ENCODE measurements at regions not wholly inside any gene's neighbourhood (a gene's known extent, or its start where the extent isn't known, plus 50 kb on each side); places are given as distances from the start of the nearest gene placed in this dataset.
A peak's percentile ranks its signal among the peaks of the same experiment; 100 is the strongest.

DNA sequence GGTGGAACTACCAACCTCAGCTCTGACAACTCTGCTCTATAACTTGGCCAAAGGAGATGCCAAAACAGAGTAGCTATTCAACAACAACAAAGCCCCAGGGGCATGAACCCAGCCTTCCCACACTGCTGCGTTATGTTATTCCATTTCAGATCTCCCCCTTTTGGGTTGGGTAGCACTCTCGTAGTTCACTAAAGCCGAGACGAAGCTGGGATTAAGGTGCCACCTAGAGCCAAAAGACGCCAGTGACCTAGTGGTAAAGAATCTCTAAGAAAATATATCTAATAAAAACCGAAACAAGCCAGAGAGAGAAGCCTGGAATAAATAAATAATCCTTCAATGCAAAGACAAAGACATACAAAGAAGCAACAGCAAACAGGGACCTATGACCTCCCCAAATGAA, 217.3 kb downstream of the HERPUD2 start:
- no peak for DNase-seq (ENCODE audit: low read depth)
- in situ Hi-C loops (cut with HindIII; ENCODE audit: low pct_unique_long_range_greater_than_20kb, low sequenced_read_pairs) = no loop called here

DNA sequence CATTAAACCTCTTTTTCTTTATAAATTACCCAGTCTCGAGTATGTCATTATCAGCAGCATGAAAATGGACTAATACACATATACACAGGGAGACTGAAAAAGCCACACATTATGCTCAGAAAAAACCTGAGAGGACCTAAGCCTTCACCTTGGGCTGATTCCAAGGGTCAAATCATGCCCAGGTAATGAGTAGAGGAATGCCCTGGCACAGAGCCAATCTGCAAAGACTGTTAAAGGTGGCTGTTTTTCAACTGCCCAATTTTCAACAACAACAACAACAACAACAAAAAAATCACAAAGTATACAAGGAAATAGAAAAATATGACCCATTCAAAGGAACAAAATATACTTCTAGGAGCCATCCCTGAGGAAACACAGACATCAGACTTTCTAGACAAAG, 220.2 kb upstream of the TBX20 start:
- in situ Hi-C loops (cut with HindIII; ENCODE audit: low pct_unique_long_range_greater_than_20kb, low sequenced_read_pairs) = no loop called here
- no peak for DNase-seq (ENCODE audit: low read depth)

DNA sequence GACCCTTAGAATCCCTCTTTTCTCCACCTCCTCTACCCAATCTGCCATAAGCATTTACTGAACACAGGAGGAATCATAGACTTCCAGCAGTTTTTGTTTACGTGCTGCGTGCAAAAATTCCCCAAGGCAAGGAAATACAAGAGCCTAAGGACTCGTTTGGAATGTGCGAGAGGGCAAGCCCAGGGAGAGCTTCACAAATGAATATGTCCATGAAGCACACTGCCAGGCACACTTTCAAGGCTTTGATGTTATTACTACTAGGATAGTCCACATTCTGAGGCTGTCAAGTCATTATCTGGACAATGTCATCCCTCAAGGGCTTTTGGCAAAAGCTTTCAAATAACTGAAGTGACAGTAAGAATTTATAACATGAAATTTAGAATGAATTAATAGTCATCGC, 214.7 kb upstream of the TBX20 start:
- DNase-seq (ENCODE audit: low read depth) = no peak
- in situ Hi-C loops (cut with HindIII; ENCODE audit: low pct_unique_long_range_greater_than_20kb, low sequenced_read_pairs) = no loop called here

DNA sequence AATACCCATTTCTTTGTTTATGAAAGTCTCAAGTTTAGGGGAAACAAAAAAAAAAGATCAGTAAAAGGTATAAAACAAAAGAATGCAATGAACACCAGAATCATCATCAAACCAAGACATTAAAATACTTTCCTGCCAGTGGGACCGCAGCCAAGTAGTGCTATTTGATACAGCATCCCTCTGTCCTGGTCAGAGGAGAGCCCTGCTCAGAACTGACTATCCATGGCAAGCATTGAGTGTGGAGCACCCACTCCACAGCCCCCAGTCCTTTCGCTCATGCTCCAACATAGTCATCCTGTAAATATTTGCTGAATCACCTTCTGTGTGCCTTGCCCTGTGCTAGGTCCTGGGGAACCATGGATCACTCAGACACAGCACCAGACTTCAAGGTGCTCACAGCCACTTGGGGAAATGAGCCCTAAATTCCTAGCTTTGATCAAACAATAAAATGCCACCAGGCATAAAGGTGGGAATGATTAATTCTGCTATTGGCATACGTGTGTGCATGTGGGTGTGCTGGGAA, 213.6 kb upstream of the TBX20 start:
- in situ Hi-C loops (cut with HindIII; ENCODE audit: low pct_unique_long_range_greater_than_20kb, low sequenced_read_pairs) = no loop called here
- DNase-seq (ENCODE audit: low read depth) = no peak

DNA sequence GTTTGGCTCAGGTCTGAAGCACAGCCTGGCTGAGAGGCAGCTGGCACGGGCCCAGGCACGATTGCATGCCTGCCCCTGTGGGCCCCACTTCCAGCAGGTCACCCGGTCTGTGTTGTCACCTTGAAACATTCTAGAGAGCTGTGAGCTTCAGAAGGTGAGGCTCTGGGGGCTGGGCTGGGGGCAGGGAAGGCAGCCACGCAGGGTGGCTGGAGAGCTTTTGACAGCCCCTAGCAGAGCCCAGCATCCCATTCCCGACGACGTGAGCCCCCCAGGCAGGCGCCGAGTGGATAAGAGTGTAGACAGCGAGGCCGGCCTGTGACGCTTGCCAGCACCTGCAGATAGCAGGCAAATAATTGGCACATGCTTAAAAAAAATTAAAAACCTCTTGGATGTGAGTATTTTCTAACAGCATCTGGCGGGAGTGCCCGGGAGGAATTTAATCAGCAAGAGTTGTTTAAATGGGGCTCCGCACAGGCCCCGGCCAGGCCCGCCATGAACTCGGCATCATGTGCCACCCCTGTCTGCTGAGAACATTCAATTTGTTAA, 212.0 kb upstream of the TBX20 start:
- in situ Hi-C loops (cut with HindIII; ENCODE audit: low pct_unique_long_range_greater_than_20kb, low sequenced_read_pairs) = no loop called here
- DNase-seq (ENCODE audit: low read depth) = no peak

DNA sequence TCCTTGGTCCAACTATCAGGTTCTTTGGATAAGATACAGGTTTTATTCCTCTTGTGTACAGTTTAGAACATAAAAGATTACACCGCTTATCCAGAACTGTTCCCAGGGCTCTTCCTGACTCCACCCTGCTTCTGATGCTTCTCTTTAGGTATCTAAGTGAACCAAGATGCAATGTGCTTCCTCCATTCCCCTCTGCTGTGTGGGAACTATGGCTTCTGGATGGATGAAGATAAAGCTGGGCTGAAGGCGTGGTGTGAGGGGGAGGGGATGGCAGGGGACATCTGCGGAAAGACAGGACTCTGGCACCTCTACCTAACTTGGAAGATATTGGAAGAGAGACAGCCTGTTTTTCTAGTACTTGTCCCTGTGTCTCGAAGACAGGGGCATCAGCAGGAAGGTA, 209.9 kb upstream of the TBX20 start:
- in situ Hi-C loops (cut with HindIII; ENCODE audit: low pct_unique_long_range_greater_than_20kb, low sequenced_read_pairs) = no loop called here
- no peak for DNase-seq (ENCODE audit: low read depth)

DNA sequence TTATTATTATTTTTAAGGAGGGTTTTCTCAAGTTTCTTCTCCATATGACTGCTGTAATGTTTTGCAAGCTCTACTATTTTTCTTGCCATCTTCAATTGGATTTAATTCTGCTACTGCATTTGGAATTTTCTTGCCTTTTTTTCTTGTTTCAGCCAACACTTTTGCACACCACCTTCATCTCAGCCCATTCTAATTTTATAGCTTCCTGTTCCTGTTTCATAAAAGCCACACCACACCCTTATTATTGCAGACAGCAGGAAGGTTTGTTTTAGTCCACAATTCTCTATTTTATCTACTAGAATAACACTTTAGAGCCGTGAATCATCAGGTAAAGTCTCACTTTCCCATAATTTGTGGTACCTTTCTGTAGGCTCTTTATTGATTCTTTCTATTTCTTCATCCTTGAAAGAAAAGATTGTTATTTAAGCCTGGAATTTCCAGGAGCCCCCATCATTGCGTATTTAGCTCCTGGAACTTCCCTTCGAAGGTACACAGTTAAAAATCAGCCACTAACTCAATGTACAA, 209.3 kb upstream of the TBX20 start:
- in situ Hi-C loops (cut with HindIII; ENCODE audit: low pct_unique_long_range_greater_than_20kb, low sequenced_read_pairs) = no loop called here

DNA sequence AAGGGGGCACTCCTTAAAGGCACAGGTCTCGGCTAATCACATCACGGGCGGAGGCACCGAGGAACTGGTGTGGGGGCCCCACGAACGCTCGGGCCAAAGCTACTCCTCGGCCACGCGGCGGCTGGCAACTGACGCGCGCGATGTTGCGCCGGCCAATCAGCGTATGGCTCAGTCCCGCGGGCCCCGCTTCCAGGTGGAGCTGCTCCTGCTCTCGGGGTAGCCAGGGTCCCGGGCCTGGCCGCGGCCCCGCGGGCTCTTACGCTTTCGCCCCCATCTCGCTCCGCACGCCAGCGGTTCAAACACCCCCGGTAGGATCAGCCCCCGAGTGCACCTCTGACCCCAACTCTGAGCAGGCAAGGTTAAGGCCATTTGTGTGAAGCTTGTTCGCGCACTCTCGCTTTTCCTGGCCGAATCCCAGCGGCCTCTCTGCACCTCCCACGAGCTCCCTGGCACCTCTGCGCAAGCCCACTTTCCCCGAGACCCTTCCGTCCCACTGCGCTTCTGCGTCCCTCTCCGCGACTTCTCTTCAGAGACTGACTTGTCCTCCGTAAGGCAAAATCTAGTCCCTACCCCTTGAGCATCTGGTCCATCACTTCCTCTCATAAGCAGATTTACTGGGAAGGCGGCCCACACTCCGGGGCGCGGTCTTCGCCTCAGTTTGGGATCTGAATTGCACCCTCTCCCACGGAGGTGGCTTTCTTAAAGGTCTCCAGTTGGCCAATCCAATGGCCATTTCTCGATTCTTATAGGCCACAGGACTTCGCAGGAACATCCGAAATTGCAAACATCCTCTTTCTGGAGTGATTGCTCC, 200.9 kb upstream of the TBX20 start:
- in situ Hi-C loops (cut with HindIII; ENCODE audit: low pct_unique_long_range_greater_than_20kb, low sequenced_read_pairs) = no loop called here
- DNase-seq (ENCODE audit: low read depth) = no peak

More for the DNA sequence above, 209.3 kb upstream of the TBX20 start:
- DNase-seq (ENCODE audit: low read depth) = no peak

DNA sequence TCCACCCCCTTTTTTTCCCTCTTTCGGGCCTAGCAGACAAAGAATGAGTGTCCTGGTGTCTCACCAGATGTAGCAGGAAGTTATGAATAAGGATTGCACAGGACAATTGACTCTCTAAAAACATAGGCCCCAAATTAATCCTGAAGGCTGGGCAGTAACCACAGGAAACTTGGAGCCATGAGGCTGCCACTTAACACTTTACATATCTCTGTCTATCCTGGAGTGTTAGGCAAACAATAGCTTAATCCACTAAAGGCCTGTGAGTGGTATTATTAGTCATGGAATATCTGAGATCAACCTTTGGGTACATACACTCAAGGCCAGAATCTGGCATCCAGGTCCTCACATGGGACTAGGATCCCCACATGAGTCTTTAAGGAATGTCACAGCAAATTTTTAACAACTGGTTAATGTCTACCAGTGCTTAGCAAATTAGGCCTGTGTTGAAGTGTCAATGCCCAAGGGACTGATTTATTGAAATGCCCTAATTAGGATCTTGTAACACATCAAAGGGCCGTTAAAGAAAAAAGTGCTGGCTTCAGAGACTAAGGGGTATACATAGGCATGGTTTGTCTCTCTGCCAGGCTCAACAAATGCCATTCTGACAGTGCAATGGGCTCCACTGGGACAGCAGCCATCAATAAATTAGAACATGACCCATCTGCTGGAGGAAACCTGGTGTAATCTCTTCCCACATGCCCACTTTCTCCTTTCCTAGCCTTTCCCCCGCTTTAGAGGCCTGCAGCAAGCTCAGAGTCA, 196.7 kb upstream of the TBX20 start:
- in situ Hi-C loops (cut with HindIII; ENCODE audit: low pct_unique_long_range_greater_than_20kb, low sequenced_read_pairs) = no loop called here
- DNase-seq (ENCODE audit: low read depth) = no peak

DNA sequence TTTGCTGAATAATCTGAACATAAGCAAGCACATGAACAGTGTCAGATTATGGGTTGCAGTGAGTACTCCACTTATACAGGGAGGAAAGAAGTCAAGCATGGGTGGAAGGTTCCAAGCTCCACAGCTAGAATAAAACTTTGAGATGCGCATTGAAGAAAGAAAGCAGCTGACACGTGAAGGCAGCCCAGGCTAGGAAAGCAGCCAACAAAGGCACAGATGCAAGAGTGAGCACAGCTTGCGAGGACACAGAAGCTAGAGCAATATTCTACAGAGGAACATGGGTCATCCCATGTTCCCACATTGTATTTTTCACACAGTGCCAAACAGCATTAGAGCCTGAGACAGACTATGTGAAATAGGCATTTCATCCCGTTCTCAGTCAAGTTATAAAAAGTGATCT, 194.6 kb upstream of the TBX20 start:
- DNase-seq (ENCODE audit: low read depth) = no peak
- in situ Hi-C loops (cut with HindIII; ENCODE audit: low pct_unique_long_range_greater_than_20kb, low sequenced_read_pairs) = no loop called here

DNA sequence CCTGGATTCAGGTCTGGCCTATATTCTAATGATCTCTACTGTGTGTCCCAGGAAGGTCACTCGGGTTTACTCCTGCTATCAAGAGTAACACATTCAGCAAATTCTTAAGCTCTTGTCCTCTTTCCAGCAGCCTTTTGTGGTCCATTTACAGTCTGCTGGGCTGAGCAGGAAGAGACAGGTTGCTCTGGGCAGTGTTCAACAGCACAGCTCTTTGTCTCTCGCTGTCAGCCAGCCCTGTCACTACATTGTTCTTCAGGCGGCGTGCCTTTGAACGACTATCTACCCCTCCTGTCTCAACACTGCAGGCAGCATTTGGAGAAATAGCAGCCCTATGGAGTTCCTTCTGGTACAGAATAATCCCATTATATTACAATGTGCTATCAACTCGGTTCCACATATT, 192.2 kb upstream of the TBX20 start:
- in situ Hi-C loops (cut with HindIII; ENCODE audit: low pct_unique_long_range_greater_than_20kb, low sequenced_read_pairs) = no loop called here
- DNase-seq (ENCODE audit: low read depth) = no peak

DNA sequence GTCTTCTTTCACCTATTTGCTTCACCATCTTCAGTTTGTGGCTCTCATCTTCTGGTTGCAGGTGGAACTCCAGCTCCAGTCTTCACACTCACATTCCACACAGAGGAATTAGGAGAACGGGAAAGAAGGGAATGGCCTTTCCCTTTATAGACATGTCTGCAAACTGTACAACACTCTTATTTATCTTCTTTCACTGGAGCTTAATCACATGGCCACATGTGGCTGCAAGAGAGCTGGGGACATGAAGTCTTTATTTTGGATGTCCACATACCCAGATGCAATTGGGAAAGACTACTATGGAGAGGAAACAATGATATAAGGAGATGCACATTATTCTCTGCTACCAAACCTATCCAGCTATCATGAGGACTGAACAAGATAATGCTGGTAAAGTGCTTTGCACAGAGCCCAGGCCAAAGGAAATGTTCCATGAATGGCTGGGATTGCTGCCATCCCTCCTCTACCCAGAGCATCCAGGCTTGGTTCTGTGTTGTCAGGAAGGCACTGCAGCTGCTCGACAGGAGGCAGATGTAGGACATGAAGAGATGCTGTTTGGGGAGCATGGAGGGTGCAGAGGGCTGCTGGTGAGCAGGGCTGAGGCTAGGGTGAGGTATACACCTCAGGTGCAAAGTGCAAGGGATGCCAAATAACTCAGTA, 183.8 kb upstream of the TBX20 start:
- no peak for DNase-seq (ENCODE audit: low read depth)
- in situ Hi-C loops (cut with HindIII; ENCODE audit: low pct_unique_long_range_greater_than_20kb, low sequenced_read_pairs) = no loop called here

DNA sequence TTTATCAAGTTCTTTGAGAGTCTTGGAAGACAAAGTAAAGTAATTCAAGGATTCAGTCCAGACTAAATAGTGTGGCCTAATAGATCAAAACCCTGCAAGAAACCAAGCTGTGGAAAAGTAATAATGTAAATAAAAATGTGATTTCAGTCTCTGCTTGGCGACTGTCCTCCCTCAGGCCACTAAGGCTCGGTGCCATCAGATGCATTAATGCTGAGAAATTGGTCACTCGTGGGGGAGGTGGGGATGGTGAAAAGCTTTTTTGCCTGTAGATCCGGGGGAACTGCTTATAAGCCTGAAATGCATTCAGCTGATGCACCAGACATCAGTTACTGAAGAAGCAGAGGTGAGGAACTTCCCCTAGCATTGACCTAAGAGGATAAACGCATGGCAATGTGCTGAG, 182.6 kb upstream of the TBX20 start:
- DNase-seq (ENCODE audit: low read depth) = no peak
- in situ Hi-C loops (cut with HindIII; ENCODE audit: low pct_unique_long_range_greater_than_20kb, low sequenced_read_pairs) = no loop called here

DNA sequence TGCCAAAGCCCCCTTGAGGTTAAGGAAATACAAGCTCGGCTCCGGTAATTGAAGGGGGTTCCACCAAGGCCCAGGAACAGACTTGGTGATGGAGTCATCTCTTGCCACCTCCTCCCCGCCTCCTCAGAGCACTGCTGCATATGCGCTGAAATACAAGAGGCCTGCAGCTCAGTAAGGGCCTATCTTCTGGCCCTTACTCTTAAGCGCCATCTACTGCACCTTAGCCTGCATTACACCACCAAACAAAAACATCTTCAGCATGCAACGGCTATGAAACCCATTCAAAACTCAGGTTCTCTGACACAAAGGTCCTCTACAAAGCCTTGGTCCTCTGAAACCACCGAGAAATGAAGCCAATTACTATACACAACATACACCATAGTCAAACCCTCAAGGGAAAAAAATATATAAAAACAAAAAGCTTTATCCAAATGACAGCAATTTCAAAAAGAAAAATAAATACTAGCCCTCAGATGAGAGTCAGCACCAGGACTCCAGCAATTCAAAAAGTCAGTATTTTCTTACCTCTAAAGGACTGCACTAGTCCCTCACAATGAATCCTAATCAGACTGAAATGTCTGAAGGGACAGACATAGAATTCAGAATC, 176.8 kb upstream of the TBX20 start:
- in situ Hi-C loops (cut with HindIII; ENCODE audit: low pct_unique_long_range_greater_than_20kb, low sequenced_read_pairs) = no loop called here
- no peak for DNase-seq (ENCODE audit: low read depth)

DNA sequence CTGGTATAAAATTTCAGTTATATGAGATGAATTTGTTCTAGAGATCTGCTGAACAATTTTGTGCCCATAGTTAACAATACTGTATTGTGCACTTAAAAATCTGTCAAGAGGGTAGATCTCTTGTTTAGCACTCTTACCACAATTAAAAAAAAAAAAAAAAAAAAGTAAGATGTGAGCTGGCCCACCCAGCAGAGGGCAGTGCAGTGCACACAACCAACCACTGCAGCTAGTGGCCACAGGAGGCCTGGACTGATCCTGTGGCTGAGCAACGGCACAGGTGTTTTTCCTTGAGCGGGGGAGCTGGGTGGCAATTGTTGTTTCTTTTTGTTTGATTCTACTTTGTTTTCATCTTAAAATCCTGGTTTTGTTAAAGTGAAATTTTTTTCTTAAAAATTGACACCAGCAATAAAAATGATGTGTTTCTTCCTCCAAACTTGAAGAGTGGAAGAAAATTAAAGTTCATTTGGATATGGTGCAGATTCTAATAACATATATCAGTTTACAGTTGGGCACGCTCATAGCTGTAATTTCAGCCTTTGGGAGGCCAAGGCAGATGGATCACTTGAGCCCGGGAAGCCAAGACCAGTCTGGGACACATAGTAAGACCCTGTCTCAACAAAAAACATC, 171.1 kb upstream of the TBX20 start:
- peak; percentile 55 for DNase-seq (ENCODE audit: low read depth)
- in situ Hi-C loops (cut with HindIII; ENCODE audit: low pct_unique_long_range_greater_than_20kb, low sequenced_read_pairs) = no loop called here

DNA sequence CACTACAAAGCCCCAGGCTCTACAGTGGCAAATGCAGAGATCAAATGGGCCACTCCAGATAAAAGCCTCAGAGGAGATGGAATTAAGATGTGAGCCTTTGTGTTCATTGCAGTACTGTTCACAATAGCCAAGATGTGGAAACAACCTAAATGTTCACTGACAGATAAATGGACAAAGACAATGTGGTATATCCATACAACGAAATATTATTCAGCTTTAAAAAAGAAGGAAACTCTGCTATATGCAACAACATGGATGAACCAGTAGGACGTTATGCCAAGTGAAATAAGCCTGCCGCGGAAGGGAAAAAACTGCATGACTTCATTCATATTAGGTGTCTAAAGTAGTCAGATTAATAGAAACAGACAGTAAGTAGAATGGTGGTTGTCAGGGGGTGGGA, 170.5 kb upstream of the TBX20 start:
- no peak for DNase-seq (ENCODE audit: low read depth)
- in situ Hi-C loops (cut with HindIII; ENCODE audit: low pct_unique_long_range_greater_than_20kb, low sequenced_read_pairs) = no loop called here

DNA sequence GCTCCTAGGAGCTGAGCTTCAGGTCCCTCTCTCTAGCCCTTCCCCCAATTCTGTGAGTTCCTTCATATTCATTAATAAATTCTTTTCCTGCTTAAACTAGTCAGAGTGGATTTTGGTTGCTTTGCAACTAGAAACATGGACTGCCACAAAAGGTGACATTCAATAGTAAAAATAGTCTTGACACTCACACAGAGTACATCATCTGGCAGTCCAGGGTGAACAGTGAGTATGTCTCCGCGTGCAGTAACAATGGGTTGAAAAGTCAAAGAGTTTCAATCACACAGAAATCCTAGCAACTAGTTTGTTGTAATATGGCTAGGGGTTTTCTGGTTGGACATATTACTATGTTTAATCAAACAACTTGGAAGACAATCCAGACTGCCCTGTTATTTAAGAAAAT, 168.8 kb upstream of the TBX20 start:
- in situ Hi-C loops (cut with HindIII; ENCODE audit: low pct_unique_long_range_greater_than_20kb, low sequenced_read_pairs) = no loop called here
- no peak for DNase-seq (ENCODE audit: low read depth)

DNA sequence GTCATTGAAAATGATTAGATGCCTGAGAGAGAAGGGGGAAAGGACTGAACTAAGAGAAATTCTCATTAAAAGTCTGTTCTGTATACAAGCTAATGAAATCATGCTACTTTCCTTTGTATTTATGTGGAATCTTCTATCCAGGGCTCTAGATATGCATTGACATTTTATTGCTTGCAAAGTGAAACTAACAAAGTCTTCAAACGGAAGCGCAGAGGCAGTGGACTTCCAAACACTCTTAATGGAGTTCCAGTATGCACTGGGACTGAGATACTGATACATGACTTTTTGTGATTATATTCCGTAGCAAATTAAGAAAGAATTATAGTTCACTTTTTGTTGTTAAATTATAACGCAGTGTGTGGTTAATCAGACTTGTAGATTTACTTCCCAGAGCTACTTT, 166.8 kb upstream of the TBX20 start:
- in situ Hi-C loops (cut with HindIII; ENCODE audit: low pct_unique_long_range_greater_than_20kb, low sequenced_read_pairs) = no loop called here
- DNase-seq (ENCODE audit: low read depth) = no peak

Measured in Caki2 (cell line).